Gastrocnemius medialis (tissue), 4 donors: ENCODE measurements at regions not wholly inside any gene's neighbourhood (a gene's known extent, or its start where the extent isn't known, plus 50 kb on each side); places are given as distances from the start of the nearest gene placed in this dataset.

Source experiments
- CTCF ChIP-seq, 5 experiments: fragments of 450-650 bp in 3 of 5; fragments of 200-600 bp in 2 of 5; sonication (generic) in 2 of 5; IDR thresholded peaks in 4 of 5; conservative IDR thresholded peaks in 1 of 5; 1 replicate in 4 of 5; 2 replicates in 1 of 5; pipeline ENCODE4 v1.5.1; 2016 to 2019; ENCODE audit warnings: antibody characterized with exemption in 5 of 5, mild to moderate bottlenecking in 3 of 5, moderate library complexity in 3 of 5
- POLR2A ChIP-seq, 2 donors: fragments of 450-650 bp; IDR thresholded peaks; one replicate each; pipeline ENCODE4 v1.6.1; 2017; ENCODE audit warnings: antibody characterized with exemption in 2 of 2, mild to moderate bottlenecking in 2 of 2, moderate library complexity in 2 of 2

GRCh38 chr3:31445701-31446100 is 87.0 kb upstream of the STT3B start:
- TF ChIP-seq CTCF (IDR thresholded peaks at IDR 0.05 in 4 of 5, conservative IDR thresholded peaks at IDR 0.05 in 1 of 5): no peak
- no peak for TF ChIP-seq POLR2A (IDR thresholded peaks at IDR 0.05)
